ENCODE measurements at regions not wholly inside any gene's neighbourhood (a gene's known extent, or its start where the extent isn't known, plus 50 kb on each side); places are given as distances from the start of the nearest gene placed in this dataset.

DNA sequence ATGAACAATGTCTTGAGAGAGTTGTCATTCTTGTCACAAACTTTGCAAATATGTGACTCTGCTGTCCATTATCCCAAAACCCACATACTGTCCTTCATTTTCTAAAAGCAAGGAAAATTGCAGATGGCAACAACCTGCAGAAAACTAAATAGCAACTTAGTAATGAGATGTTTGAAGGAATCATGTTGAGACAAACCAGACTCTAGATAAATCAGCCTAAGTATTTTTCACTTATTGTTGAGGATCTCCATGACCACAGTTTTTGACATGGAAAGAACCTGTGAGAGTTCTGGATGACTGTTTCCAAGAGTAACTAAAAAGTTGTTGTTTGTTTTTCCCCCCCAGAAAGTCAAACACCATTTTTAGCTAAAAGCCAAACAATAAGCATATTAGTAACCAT is 535.2 kb upstream of the ZNF608 start:
- no peaks in the 10 kb centered on the region for H3K27me3 ChIP-seq (ENCODE audit: control insufficient read depth, insufficient read depth, low read length)
- TF ChIP-seq, protein P1, sequence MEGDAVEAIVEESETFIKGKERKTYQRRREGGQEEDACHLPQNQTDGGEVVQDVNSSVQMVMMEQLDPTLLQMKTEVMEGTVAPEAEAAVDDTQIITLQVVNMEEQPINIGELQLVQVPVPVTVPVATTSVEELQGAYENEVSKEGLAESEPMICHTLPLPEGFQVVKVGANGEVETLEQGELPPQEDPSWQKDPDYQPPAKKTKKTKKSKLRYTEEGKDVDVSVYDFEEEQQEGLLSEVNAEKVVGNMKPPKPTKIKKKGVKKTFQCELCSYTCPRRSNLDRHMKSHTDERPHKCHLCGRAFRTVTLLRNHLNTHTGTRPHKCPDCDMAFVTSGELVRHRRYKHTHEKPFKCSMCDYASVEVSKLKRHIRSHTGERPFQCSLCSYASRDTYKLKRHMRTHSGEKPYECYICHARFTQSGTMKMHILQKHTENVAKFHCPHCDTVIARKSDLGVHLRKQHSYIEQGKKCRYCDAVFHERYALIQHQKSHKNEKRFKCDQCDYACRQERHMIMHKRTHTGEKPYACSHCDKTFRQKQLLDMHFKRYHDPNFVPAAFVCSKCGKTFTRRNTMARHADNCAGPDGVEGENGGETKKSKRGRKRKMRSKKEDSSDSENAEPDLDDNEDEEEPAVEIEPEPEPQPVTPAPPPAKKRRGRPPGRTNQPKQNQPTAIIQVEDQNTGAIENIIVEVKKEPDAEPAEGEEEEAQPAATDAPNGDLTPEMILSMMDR (IDR thresholded peaks at IDR 0.05; ENCODE audit: insufficient read depth, low read length, poor library complexity, severe bottlenecking) = no peak
- no peaks in the 10 kb centered on the region for H3K36me3 ChIP-seq (ENCODE audit: control insufficient read depth, insufficient read depth, low read length)
- no peak overlapping the region for H3K4me3 ChIP-seq (ENCODE audit: low read depth, low read length)
- DNase-seq (ENCODE audit: low read depth) = no peak

DNA sequence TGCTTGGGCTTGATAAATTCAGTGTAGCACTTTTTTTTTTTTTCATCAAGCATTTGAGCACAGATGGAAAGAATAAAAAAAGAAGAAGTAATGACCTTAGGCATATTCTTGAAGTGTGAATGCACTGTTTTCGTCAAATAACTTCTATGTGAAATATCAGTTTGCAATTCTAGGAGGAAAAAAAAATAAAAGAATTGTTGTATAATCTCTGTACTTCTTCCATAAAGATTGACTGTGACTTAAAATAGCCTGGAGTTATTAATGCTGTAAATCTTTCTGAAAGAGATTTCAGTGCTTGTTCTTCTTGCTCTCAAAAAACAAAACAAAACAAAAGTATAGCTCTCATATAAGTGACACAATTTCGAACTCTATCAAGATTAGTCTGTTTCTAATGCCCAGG is 536.9 kb upstream of the ZNF608 start:
- TF ChIP-seq, protein P1 (IDR thresholded peaks at IDR 0.05; ENCODE audit: insufficient read depth, low read length, poor library complexity, severe bottlenecking) = no peak
- Histone ChIP-seq H3K27me3 (ENCODE audit: control insufficient read depth, insufficient read depth, low read length) (no peaks in the 10 kb centered on the region), H3K4me3 (ENCODE audit: low read depth, low read length) (no peak overlapping the region), H3K36me3 (ENCODE audit: control insufficient read depth, insufficient read depth, low read length) (no peaks in the 10 kb centered on the region)
- no peak for DNase-seq (ENCODE audit: low read depth)

DNA sequence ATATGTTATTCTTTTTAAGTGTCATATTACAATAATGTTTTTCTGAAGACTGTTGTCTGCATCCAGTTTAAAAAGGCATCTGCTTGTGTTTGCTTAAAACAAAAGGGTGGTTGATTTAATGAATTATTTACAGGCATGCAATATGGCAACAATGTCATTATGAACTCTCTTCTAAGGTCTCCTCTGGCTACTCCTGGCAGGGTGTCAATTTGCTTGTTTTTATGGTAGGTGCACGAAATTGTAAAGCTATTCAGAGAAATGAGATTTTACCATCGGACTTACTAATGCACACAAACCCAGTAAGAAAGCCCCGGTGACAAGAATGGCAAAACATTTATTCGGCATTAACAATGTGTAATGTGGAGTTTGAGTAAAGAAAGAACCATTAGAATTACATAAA is 539.8 kb upstream of the ZNF608 start:
- no peak overlapping the region for H3K4me3 ChIP-seq (ENCODE audit: low read depth, low read length)

DNA sequence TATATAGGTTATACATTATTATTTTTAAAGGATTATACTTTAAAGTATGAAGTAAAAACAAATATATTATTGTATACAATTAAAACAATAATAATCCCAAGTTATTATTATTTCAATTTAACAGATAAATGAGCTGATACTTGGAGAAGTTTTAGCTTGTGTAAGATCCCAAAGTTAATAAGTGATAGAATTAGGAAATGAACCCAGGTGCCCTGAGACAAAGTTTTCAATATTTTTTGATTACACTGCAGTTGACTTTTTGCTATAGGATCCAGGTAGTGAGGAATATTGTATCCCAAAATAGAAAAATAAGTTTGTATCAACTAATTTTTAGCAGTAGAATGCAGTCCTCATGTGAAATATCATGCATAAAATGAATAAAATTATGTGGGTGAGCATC is 543.2 kb upstream of the ZNF608 start:
- H3K4me3 ChIP-seq (ENCODE audit: low read depth, low read length) = no peak overlapping the region
- DNase-seq (ENCODE audit: low read depth) = no peak
- no peaks in the 10 kb centered on the region for H3K27me3 ChIP-seq (ENCODE audit: control insufficient read depth, insufficient read depth, low read length)
- H3K36me3 ChIP-seq (ENCODE audit: control insufficient read depth, insufficient read depth, low read length) = no peaks in the 10 kb centered on the region
- TF ChIP-seq, protein P1 (IDR thresholded peaks at IDR 0.05; ENCODE audit: insufficient read depth, low read length, poor library complexity, severe bottlenecking) = no peak

More for the DNA sequence above, 539.8 kb upstream of the ZNF608 start:
- no peak for DNase-seq (ENCODE audit: low read depth)
- no peaks in the 10 kb centered on the region for H3K27me3 ChIP-seq (ENCODE audit: control insufficient read depth, insufficient read depth, low read length)
- no peaks in the 10 kb centered on the region for H3K36me3 ChIP-seq (ENCODE audit: control insufficient read depth, insufficient read depth, low read length)
- TF ChIP-seq, protein P1 (IDR thresholded peaks at IDR 0.05; ENCODE audit: insufficient read depth, low read length, poor library complexity, severe bottlenecking) = no peak

DNA sequence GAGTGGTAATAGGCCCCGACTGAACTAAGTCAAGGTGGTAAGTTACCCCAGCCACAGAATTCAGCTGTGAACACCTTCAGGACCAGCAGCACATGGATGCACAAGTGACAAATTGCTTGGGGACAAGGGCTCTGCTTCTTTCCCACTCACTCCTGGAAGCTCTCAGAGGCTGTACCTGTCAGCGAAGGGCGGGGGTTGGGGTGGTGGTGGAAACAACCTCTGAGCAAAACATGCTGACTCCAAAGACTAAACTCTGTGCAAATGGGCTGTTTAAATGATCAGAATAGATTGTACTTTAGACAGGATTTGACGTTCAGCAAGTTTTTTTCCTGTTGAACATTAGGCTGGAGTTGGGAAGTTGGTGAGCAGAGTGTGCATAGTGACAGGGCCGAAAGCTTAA is 544.5 kb upstream of the ZNF608 start:
- TF ChIP-seq, protein P1 (IDR thresholded peaks at IDR 0.05; ENCODE audit: insufficient read depth, low read length, poor library complexity, severe bottlenecking) = no peak
- DNase-seq (ENCODE audit: low read depth) = no peak
- H3K4me3 ChIP-seq (ENCODE audit: low read depth, low read length) = no peak overlapping the region
- H3K36me3 ChIP-seq (ENCODE audit: control insufficient read depth, insufficient read depth, low read length) = no peaks in the 10 kb centered on the region
- no peaks in the 10 kb centered on the region for H3K27me3 ChIP-seq (ENCODE audit: control insufficient read depth, insufficient read depth, low read length)

DNA sequence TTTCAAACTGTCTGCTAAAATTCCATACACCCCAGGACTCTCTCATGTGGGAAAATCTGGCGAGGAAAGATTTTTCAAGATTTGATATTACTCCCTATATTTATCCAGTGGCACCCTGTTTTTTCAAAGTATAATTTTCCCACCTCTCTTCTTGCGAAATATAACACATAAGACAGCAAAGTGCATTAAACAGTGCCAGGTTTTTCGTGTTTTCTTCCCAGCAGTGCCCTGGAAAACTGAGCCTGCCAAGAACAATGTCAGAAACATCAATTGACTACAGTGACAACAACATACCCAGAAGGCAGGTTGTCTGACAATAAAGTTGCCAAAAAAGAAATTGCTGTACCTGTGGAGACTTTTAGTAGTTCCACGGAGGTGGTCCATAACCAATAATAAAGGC is 545.0 kb upstream of the ZNF608 start:
- TF ChIP-seq, protein P1 (IDR thresholded peaks at IDR 0.05; ENCODE audit: insufficient read depth, low read length, poor library complexity, severe bottlenecking) = no peak
- no peak for DNase-seq (ENCODE audit: low read depth)
- no peaks in the 10 kb centered on the region for H3K36me3 ChIP-seq (ENCODE audit: control insufficient read depth, insufficient read depth, low read length)
- H3K4me3 ChIP-seq (ENCODE audit: low read depth, low read length) = no peak overlapping the region
- no peaks in the 10 kb centered on the region for H3K27me3 ChIP-seq (ENCODE audit: control insufficient read depth, insufficient read depth, low read length)

Data from kidney epithelial cell (primary cell).